NCI-H82 (cell line): ENCODE measurements at regions not wholly inside any gene's neighbourhood (a gene's known extent, or its start where the extent isn't known, plus 50 kb on each side); places are given as distances from the start of the nearest gene placed in this dataset.

Experiments
- DNase-seq: peaks from one replicate; lab custom pipeline; 2025; lab: John Stamatoyannopoulos, UW

DNA sequence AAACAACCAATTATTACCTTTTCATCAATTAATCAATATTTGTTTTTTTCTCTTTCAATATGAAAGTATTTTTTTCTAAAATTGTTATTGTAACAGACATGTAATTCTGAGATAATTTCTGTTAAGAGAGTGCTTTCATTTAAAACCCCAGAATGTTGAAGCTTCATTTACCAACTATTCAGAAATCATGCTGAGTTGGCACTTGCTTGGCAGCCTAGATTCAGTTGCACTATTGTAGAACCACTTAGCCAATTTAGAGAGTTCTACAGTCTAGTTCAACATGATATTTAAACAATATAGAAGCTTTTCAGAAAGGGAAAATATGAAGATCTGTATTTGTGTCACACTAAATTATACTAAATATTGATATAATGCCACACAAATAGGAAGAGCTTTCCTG lies 56.1 kb upstream of the NKAIN2 start:
- DNase-seq: no peak

DNA sequence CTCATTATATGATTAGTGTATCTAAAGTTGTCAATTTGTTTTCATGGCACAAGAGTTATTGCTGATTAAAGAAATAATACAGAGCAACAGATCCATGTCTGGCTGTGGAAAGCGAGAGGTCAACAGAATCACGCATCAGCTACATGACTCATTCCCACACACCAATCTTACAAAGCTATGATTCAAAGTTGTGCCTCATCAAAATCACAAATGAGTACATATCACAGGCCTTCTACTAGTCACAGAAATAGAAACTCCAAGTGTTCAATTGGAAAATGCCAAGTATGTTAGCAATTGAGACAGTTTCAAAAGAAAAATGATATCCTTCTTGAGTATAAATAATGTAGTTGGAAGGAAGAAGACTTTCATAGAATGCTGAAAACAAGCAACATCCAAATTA lies 57.8 kb upstream of the NKAIN2 start:
- no peak for DNase-seq

DNA sequence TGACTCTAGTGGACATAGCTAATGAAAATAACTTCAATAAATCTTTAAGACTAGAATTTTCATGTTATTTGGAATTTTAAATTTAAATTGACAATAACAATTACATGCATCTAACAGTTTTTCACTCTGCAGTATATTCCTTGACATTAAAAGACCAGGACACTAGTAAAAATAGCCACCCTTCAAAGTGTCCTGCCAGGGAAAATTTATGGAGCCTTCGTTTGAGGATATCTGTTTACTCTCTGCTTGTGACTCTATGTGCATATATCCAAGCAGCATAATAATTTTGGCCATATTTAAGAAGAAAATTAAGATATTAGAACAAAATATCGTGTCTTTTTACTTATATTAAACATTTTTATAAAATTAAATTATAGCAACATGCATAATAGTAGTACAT lies 58.8 kb upstream of the NKAIN2 start:
- no peak for DNase-seq

DNA sequence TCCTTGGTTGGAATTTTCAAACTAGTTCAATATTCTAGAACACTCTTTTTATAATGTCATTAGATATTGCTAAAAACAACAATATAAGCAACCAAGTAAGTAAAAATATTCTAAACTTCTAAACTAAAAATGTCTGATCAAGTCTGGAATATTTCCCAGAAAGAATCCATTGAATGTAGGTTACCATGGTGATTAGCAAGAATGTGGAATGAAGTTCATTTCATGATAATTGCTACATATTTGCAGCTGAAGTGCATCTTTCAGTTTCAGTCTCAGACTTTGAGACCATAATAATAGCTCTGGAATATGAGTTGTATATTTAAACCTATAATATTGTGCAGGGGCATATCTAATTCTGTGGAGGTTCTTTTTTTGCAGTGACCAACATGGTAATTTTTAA lies 61.0 kb upstream of the NKAIN2 start:
- no peak for DNase-seq

DNA sequence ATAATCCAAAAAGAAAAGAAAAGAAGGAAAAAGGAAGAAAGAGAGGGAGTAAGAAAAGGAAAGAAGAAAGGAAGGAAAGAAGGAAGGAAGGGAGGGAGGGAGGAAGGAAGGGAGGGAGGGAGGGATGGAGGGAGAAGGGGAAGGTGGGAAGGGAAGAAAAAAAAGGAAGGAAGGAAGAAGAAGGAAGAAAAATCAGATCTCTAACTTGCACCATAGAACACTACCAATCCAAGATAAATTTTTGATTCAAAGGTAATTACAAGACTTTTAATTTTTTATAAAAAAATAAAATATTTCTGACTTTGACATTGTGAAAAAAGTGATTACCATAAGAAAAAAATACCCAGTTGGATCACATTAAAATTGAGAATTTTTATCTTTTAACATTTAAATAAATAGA lies 70.5 kb upstream of the NKAIN2 start:
- DNase-seq: no peak

DNA sequence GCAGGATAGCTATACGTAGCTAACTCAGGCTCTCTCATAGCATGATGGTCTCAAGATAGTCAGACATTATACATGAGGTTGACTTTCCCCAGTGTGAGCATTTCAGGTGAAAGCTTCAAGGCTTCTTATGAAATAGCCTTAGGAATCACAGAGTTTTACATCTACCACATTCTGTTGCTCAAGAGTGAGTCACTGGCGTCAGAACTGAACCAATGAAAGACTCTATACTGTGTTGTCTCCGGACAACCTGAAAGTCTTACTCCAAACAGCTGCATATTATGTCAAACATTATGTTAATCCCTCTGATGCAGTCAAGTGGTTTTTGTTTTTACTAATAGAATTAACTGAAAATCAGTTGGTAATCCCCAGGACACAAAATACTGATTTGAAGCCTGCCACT lies 79.8 kb upstream of the TRDN start:
- peak; percentile 74 for DNase-seq

DNA sequence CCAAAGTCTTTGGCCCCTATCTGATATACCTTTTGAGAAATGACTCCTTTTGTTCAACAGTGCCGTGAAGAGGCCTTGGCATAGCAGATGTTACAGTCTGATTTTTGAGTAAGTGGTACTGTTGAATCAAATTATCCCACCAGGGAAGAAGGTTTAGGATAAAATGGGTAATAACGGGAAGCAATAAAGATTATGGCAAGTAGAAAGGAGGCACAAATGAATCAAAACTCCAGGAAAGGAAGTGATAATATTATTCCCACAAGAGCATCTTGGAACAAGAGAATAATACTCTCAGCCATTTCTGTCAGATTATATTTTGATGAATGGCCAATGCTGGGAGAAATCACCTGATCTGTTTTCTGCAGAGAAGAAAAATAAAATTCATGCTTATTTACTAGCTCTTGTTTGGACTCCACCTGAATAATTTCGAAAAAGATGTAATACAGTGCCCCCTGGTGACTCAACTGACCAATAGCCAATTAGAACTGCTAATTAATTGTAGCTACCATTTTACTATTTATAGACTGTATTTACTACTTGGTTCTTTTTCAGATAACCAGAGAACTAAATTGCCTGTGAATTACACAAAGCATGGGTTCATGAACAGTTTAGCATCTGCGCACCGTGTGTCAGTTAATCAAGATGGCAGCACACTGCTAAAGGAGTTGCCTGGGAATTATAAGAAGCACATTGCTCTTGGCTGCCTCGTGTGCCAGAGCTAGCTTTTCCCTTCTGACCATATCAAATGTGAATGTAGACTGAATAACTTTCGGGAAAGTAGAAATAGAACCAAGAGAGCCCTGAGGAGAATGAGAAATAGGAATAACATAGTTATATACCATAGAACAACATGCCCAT lies 78.5 kb upstream of the TRDN start:
- peak; percentile 69 for DNase-seq

DNA sequence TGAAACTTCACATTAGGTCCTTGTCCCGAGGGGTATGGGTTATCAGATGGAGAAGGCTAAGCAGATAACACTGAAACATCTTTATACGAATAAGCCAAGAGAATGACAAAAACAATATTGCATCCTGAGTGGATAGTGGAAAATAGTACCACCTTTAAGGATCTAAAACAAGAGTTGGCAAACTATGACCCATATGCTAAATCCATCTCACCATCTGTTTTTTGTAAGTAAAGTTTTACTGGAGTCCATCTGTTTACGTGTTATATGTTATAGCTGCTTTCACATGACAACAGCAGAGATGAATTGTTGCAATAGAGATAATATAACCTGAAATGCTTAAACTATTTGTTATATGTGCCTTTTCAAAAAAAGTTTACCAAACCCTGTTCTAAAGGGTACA lies 76.1 kb upstream of the TRDN start:
- peak; percentile 20 for DNase-seq

DNA sequence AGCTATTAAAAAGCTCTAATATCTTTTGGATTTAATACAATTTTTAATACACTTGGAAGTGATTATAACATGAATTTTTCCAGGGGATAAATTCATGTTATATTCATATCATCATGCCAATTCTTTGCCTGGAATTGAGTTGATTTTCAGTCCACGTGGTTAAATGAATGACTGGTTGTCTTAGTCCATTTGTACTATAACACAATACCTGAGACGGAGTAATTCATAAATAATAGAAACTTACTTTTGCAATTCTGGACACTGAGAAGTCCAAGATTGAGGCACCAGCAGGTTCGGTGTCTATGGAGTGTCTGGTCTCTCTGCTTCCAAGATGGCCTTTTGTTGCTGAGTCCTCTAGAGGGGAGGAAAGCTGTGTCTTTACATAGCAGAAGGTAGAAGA lies 66.2 kb upstream of the TRDN start:
- no peak for DNase-seq

DNA sequence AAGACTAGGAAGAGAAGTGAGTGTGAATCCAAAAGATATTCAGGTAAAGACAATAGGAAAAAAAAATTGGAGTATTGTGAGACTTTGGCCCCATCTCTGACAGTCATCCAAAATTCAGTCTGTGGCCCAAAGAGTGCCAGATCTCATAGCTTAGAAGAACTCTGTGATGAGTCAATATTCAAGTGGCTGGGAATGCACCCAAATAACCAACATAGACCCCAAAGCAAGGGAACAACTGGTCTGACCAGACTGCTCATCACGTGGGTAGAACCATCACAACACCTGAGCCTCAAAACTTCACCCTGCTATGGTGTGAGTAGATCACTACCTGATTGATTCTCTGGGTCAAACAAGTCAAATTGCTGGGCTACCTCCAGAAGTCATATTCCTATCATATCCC lies 51.1 kb upstream of the TRDN start:
- no peak for DNase-seq
